HepG2 (cell line): ENCODE measurements at regions not wholly inside any gene's neighbourhood (a gene's known extent, or its start where the extent isn't known, plus 50 kb on each side); places are given as distances from the start of the nearest gene placed in this dataset.

ENCODE experiments used
- BORCS8-MEF2B ChIP-seq: sonication (generic); formaldehyde crosslinking; IDR thresholded peaks from 2 replicates; pipeline ENCODE4 v1.8.0; 2022; ENCODE audit warnings: mild to moderate bottlenecking, missing genetic modification reagents
- CAMTA2 ChIP-seq: sonication (generic); formaldehyde crosslinking; IDR thresholded peaks from 2 replicates; pipeline ENCODE4 v1.4.0; 2020; ENCODE audit warnings: mild to moderate bottlenecking, missing genetic modification reagents, borderline replicate concordance
- HNRNPH1 ChIP-seq: fragments of 200-400 bp; formaldehyde crosslinking; optimal IDR thresholded peaks from 2 replicates; pipeline ENCODE3; 2017; ENCODE audit warnings: mild to moderate bottlenecking, low read depth, low read length
- IKZF4 ChIP-seq: sonication (generic); formaldehyde crosslinking; IDR thresholded peaks from 2 replicates; pipeline ENCODE4 v1.5.1; 2020; ENCODE audit warnings: borderline replicate concordance, mild to moderate bottlenecking, low read depth, missing genetic modification reagents; ENCODE audit errors: not compliant biosample characterization
- KLF9 ChIP-seq: IDR thresholded peaks from 2 replicates; pipeline ENCODE4 v1.6.1; 2016; ENCODE audit warnings: low read depth
- NRL ChIP-seq: sonication (generic); formaldehyde crosslinking; IDR thresholded peaks from 2 replicates; pipeline ENCODE4 v1.5.0; 2020; ENCODE audit warnings: missing genetic modification reagents, mild to moderate bottlenecking, moderate library complexity, borderline replicate concordance
- PAF1 ChIP-seq: IDR thresholded peaks from 2 replicates; pipeline ENCODE4 v1.6.1; 2016; ENCODE audit warnings: missing genetic modification reagents, missing compliant biosample characterization
- POLR2AphosphoS5 ChIP-seq: IDR thresholded peaks from 2 replicates; pipeline ENCODE4 v1.6.1; 2012; ENCODE audit warnings: low read depth, low read length
- POLR2G ChIP-seq: fragments of 200-400 bp; formaldehyde crosslinking; IDR thresholded peaks from 2 replicates; pipeline ENCODE4 v1.6.1; 2018; ENCODE audit warnings: mild to moderate bottlenecking, low read depth, low read length, moderate library complexity
- PPARG ChIP-seq: conservative IDR thresholded peaks from 2 replicates; pipeline ENCODE4 v1.6.1; 2016; ENCODE audit warnings: missing biosample characterization, missing genetic modification reagents
- STAG1 ChIP-seq: sonication (generic); formaldehyde crosslinking; IDR thresholded peaks from 2 replicates; pipeline ENCODE4 v1.4.0; 2020; ENCODE audit warnings: missing genetic modification reagents
- XRCC5 ChIP-seq: fragments of 200-400 bp; formaldehyde crosslinking; optimal IDR thresholded peaks from 2 replicates; pipeline ENCODE3; 2017; ENCODE audit warnings: mild to moderate bottlenecking, low read length
- ZNF121 ChIP-seq: sonication (generic); formaldehyde crosslinking; IDR thresholded peaks from 2 replicates; pipeline ENCODE4 v1.5.0; 2020; ENCODE audit warnings: mild to moderate bottlenecking, missing genetic modification reagents
- ZNF205 ChIP-seq: IDR thresholded peaks from 2 replicates; pipeline ENCODE4 v1.6.1; 2018; ENCODE audit warnings: missing biosample characterization, missing genetic modification reagents
- ZNF207 ChIP-seq: fragments of 450-650 bp; IDR thresholded peaks from 2 replicates; pipeline ENCODE4 v1.6.1; 2016; ENCODE audit warnings: antibody characterized with exemption, borderline replicate concordance
- ZNF326 ChIP-seq: sonication (generic); formaldehyde crosslinking; IDR thresholded peaks from 2 replicates; pipeline ENCODE4 v1.4.0; 2020; ENCODE audit warnings: missing genetic modification reagents, borderline replicate concordance
- ZNF552 ChIP-seq: sonication (generic); formaldehyde crosslinking; IDR thresholded peaks from 2 replicates; pipeline ENCODE4 v1.9.0; 2022; ENCODE audit warnings: missing genetic modification reagents, mild to moderate bottlenecking, borderline replicate concordance
- ZNF570 ChIP-seq: sonication (generic); formaldehyde crosslinking; IDR thresholded peaks from 2 replicates; pipeline ENCODE4 v1.4.0; 2020; ENCODE audit warnings: mild to moderate bottlenecking, missing genetic modification reagents, borderline replicate concordance
- TF ChIP-seq, protein P1 (sequence below): IDR thresholded peaks from 2 replicates; pipeline ENCODE4 v1.6.1; 2018; ENCODE audit warnings: missing genetic modification reagents, mild to moderate bottlenecking, missing compliant biosample characterization
- TF ChIP-seq, protein P2 (sequence below): sonication (generic); formaldehyde crosslinking; IDR thresholded peaks from 2 replicates; pipeline ENCODE4 v1.8.0; 2022; ENCODE audit warnings: missing genetic modification reagents, low read depth, mild to moderate bottlenecking, borderline replicate concordance
- TF ChIP-seq, protein P3 (sequence below): sonication (generic); formaldehyde crosslinking; IDR thresholded peaks from 2 replicates; pipeline ENCODE4 v1.4.0; 2020; ENCODE audit warnings: mild to moderate bottlenecking, missing genetic modification reagents

DNA sequence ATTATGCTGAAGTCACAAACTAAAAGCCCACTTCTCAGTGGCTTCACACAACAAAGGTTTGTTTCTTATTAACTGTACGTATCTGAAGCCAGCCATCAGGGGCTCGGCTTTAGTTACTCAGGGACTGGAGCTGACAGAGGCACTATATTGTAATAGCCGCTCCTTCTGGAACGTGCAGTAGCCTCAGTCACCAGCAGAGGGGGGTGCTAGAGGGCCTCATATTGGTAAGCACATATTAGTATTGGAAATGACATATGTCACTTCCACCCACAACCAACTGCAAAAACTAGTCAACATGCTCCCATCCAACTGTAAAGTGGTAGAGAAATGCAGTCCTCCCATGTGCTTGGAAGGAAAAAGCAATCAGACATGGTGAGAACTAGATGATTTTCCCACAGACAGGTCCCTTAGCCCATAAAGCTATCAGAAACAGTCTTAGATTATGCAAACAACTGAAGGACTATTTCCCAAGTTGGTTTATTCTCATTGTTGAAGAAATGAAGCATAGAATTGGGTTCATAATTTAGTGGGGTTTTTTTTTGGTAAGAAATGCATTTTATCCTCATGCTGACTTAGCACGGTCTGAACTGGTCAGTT, 183.6 kb upstream of the G2E3 start (continued):
- TF ChIP-seq, protein P1, sequence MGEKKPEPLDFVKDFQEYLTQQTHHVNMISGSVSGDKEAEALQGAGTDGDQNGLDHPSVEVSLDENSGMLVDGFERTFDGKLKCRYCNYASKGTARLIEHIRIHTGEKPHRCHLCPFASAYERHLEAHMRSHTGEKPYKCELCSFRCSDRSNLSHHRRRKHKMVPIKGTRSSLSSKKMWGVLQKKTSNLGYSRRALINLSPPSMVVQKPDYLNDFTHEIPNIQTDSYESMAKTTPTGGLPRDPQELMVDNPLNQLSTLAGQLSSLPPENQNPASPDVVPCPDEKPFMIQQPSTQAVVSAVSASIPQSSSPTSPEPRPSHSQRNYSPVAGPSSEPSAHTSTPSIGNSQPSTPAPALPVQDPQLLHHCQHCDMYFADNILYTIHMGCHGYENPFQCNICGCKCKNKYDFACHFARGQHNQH (CRISPR knock-in tag): 0 out of 2 replicates have a peak, but pooled peaks have one; percentile 33
- TF ChIP-seq KLF9 (CRISPR knock-in tag) (no peak), ZNF326 (CRISPR knock-in tag) (no peak), POLR2AphosphoS5 (no peak), BORCS8-MEF2B (CRISPR knock-in tag) (no peak), NRL (no peak), CAMTA2 (CRISPR knock-in tag) (no peak), ZNF207 (no peak), ZNF570 (CRISPR knock-in tag) (no peak), ZNF205 (CRISPR knock-in tag) (no peak), XRCC5 (no peak), ZNF552 (CRISPR knock-in tag) (no peak), PPARG (CRISPR knock-in tag) (no peak), HNRNPH1 (no peak), POLR2G (no peak), ZNF121 (CRISPR knock-in tag) (no peak), IKZF4 (CRISPR knock-in tag) (no peak), STAG1 (CRISPR knock-in tag) (peak; percentile 82), PAF1 (CRISPR knock-in tag) (no peak)
- TF ChIP-seq, protein P2, sequence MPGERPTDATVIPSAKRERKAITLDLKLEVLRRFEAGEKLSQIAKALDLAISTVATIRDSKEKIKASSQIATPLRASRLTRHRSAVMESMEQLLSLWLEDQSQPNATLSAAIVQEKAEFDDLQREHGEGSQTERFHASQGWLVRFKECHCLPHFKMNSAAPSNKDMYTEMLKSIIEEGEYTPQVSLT (CRISPR knock-in tag): no peak
- TF ChIP-seq, protein P3, sequence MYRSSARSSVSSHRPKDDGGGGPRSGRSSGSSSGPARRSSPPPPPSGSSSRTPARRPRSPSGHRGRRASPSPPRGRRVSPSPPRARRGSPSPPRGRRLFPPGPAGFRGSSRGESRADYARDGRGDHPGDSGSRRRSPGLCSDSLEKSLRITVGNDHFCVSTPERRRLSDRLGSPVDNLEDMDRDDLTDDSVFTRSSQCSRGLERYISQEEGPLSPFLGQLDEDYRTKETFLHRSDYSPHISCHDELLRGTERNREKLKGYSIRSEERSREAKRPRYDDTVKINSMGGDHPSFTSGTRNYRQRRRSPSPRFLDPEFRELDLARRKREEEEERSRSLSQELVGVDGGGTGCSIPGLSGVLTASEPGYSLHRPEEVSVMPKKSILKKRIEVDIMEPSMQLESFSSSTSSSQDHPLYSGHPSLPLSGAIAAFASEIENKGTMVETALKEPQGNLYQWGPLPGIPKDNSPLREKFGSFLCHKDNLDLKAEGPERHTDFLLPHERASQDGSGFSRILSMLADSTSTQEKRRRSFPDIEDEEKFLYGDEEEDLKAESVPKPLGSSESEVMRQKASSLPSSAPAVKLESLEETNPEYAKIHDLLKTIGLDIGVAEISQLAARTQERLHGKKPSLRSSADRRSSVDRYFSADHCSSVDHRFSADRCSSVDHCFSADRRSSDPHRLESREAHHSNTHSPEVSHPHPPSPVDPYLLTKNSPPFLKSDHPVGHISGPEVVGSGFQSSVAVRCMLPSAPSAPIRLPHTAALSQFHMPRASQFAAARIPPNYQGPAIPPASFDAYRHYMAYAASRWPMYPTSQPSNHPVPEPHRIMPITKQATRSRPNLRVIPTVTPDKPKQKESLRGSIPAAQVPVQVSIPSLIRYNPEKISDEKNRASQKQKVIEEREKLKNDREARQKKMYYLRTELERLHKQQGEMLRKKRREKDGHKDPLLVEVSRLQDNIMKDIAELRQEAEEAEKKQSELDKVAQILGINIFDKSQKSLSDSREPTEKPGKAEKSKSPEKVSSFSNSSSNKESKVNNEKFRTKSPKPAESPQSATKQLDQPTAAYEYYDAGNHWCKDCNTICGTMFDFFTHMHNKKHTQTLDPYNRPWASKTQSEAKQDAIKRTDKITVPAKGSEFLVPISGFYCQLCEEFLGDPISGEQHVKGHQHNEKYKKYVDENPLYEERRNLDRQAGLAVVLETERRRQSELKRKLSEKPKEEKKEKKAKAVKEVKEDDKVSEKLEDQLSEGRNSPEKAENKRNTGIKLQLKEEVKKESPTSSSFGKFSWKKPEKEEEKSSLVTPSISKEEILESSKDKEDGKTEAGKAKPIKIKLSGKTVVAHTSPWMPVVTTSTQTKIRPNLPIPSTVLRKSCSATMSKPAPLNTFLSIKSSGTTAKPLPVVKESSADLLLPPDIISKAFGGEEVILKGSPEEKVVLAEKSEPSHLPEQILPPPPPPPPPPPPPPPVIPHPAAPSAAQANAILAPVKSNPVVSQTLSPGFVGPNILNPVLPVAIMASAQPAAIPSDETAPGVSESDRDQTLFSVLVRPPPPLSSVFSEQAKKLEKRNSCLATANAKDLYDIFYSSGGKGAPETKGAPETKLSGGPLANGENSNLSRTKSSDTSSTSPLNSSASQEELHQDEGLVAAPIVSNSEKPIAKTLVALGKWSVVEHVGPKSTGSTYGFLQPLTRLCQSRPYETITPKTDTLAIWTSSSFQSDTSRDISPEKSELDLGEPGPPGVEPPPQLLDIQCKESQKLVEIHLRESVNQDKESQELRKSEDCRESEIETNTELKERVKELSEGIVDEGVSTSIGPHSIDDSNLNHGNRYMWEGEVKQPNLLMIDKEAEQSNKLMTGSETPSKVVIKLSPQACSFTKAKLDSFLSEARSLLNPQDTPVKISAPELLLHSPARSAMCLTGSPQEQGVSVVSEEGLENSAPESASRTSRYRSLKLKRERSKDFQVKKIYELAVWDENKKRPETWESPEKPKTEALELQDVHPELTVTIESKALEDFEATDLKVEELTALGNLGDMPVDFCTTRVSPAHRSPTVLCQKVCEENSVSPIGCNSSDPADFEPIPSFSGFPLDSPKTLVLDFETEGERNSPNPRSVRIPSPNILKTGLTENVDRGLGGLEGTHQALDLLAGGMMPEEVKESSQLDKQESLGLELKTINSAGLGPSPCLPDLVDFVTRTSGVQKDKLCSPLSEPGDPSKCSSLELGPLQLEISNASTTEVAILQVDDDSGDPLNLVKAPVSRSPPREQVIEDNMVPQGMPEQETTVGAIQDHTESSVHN (CRISPR knock-in tag): no peak
